ENCODE measurements at regions not wholly inside any gene's neighbourhood (a gene's known extent, or its start where the extent isn't known, plus 50 kb on each side); places are given as distances from the start of the nearest gene placed in this dataset.

GRCh38 chr4:104066533-104066932 is 346.7 kb upstream of the TACR3 start:
- H3K9me3 Mint-ChIP-seq (ENCODE audit: unreplicated experiment): no peaks in the 10 kb centered on the region
- Histone ChIP-seq H3K4me2 (ENCODE audit: low read length) (no peak overlapping the region), H3K9me3 (ENCODE audit: insufficient read depth, low read depth, low read length) (no peaks in the 10 kb centered on the region), H3K36me3 (ENCODE audit: insufficient read depth, low read length) (no peaks in the 10 kb centered on the region), H2AFZ (ENCODE audit: low read depth, low read length) (no peak overlapping the region), H3K79me2 (ENCODE audit: insufficient read depth, low read length) (no peaks in the 10 kb centered on the region), H3K4me3 (ENCODE audit: insufficient read depth, low read depth, low read length) (no peak overlapping the region), H3K27ac (ENCODE audit: low read depth, low read length) (no peak overlapping the region), H3K4me1 (ENCODE audit: insufficient read depth, low read length) (no peaks in the 10 kb centered on the region), H3K27me3 (ENCODE audit: insufficient read depth, low read length) (no peaks in the 10 kb centered on the region), H4K20me1 (ENCODE audit: insufficient read depth, low read length) (no peaks in the 10 kb centered on the region), H3K9ac (ENCODE audit: low read length) (no peak overlapping the region)
- no peak overlapping the region for H3K27ac Mint-ChIP-seq (ENCODE audit: unreplicated experiment)
- H3K27me3 Mint-ChIP-seq (ENCODE audit: low read depth, unreplicated experiment): no peaks in the 10 kb centered on the region
- DNase-seq (ENCODE audit: low read depth) (no peak), FAIRE-seq (no peak)
- TF ChIP-seq, protein P1, sequence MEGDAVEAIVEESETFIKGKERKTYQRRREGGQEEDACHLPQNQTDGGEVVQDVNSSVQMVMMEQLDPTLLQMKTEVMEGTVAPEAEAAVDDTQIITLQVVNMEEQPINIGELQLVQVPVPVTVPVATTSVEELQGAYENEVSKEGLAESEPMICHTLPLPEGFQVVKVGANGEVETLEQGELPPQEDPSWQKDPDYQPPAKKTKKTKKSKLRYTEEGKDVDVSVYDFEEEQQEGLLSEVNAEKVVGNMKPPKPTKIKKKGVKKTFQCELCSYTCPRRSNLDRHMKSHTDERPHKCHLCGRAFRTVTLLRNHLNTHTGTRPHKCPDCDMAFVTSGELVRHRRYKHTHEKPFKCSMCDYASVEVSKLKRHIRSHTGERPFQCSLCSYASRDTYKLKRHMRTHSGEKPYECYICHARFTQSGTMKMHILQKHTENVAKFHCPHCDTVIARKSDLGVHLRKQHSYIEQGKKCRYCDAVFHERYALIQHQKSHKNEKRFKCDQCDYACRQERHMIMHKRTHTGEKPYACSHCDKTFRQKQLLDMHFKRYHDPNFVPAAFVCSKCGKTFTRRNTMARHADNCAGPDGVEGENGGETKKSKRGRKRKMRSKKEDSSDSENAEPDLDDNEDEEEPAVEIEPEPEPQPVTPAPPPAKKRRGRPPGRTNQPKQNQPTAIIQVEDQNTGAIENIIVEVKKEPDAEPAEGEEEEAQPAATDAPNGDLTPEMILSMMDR (IDR thresholded peaks at IDR 0.05; ENCODE audit: insufficient read depth, low read depth, low read length): no peak
- no peak for TF ChIP-seq EZH2 (IDR thresholded peaks at IDR 0.05; ENCODE audit: insufficient read depth, low read length)
- H3K4me1 Mint-ChIP-seq (ENCODE audit: low read depth, unreplicated experiment): no peaks in the 10 kb centered on the region
- H3K4me3 Mint-ChIP-seq (ENCODE audit: unreplicated experiment): no peak overlapping the region
- no peaks in the 10 kb centered on the region for H3K36me3 Mint-ChIP-seq (ENCODE audit: low read depth, unreplicated experiment)

DNA sequence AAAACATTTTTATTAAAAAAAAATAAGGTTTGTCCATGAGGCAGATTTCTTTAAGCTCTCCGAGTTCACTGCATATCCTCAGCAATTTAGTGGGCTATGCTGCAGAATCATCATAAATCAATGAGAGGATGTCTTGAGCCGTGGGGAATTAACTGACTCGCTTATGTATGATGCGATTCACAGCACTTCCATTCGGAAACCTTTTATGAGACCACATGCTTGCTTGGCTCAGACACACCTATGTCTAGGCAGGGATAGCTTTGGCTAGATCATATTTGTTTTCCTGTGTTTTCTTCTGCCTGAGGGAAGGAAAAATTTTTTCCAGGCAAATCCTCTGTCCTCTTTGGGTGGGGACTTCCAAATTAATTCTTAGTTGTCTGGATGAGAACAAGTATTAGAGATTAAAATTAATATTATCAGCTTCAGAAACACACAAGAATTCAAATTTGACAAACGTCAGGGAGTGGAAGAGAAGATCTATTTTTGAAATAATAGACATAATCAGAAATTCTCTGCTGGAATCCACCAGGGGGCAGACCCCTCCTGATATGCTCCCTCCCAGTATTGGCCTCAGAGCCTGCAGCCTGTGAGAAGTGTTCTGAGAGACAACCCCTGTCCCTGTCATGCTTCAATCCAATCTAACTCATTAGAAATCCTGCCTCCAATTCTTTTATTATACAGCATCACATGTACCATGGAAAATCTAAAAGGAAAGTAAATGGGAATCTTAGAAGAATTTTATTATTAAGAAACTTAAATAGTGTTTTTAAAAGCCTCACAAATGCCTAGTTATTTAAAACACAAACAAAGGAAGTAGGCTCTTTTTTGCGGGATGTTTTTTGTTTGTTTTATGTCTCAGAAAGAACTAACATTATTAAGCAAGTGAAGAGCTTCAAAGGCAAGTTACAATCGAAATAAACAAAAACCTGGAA is 345.1 kb upstream of the TACR3 start:
- Mint-ChIP-seq H3K27ac (ENCODE audit: unreplicated experiment) (peak overlapping the region; percentile 31), H3K4me3 (ENCODE audit: unreplicated experiment) (no peak overlapping the region), H3K9me3 (ENCODE audit: unreplicated experiment) (no peaks in the 10 kb centered on the region), H3K36me3 (ENCODE audit: low read depth, unreplicated experiment) (no peaks in the 10 kb centered on the region), H3K4me1 (ENCODE audit: low read depth, unreplicated experiment) (no peaks in the 10 kb centered on the region), H3K27me3 (ENCODE audit: low read depth, unreplicated experiment) (no peaks in the 10 kb centered on the region)
- peak; percentile 20 for DNase-seq (ENCODE audit: low read depth)
- H3K27ac ChIP-seq (ENCODE audit: low read depth, low read length): no peak overlapping the region
- no peaks in the 10 kb centered on the region for H4K20me1 ChIP-seq (ENCODE audit: insufficient read depth, low read length)
- no peak overlapping the region for H3K4me2 ChIP-seq (ENCODE audit: low read length)
- no peak for FAIRE-seq
- no peaks in the 10 kb centered on the region for H3K27me3 ChIP-seq (ENCODE audit: insufficient read depth, low read length)
- H2AFZ ChIP-seq (ENCODE audit: low read depth, low read length): no peak overlapping the region
- H3K9me3 ChIP-seq (ENCODE audit: insufficient read depth, low read depth, low read length): no peaks in the 10 kb centered on the region
- H3K4me3 ChIP-seq (ENCODE audit: insufficient read depth, low read depth, low read length): no peak overlapping the region
- no peaks in the 10 kb centered on the region for H3K79me2 ChIP-seq (ENCODE audit: insufficient read depth, low read length)
- no peak overlapping the region for H3K9ac ChIP-seq (ENCODE audit: low read length)
- no peaks in the 10 kb centered on the region for H3K4me1 ChIP-seq (ENCODE audit: insufficient read depth, low read length)
- TF ChIP-seq, protein P1 (IDR thresholded peaks at IDR 0.05; ENCODE audit: insufficient read depth, low read depth, low read length): peak; percentile 65
- TF ChIP-seq EZH2 (IDR thresholded peaks at IDR 0.05; ENCODE audit: insufficient read depth, low read length): no peak
- H3K36me3 ChIP-seq (ENCODE audit: insufficient read depth, low read length): no peaks in the 10 kb centered on the region

GRCh38 chr4:104063341-104063740 is 343.6 kb upstream of the TACR3 start:
- Histone ChIP-seq H3K36me3 (ENCODE audit: insufficient read depth, low read length) (no peaks in the 10 kb centered on the region), H3K9me3 (ENCODE audit: insufficient read depth, low read depth, low read length) (no peaks in the 10 kb centered on the region), H3K4me1 (ENCODE audit: insufficient read depth, low read length) (no peaks in the 10 kb centered on the region), H4K20me1 (ENCODE audit: insufficient read depth, low read length) (no peaks in the 10 kb centered on the region), H3K4me3 (ENCODE audit: insufficient read depth, low read depth, low read length) (no peak overlapping the region), H3K27me3 (ENCODE audit: insufficient read depth, low read length) (no peaks in the 10 kb centered on the region), H3K27ac (ENCODE audit: low read depth, low read length) (no peak overlapping the region), H3K4me2 (ENCODE audit: low read length) (no peak overlapping the region), H2AFZ (ENCODE audit: low read depth, low read length) (no peak overlapping the region), H3K9ac (ENCODE audit: low read length) (no peak overlapping the region), H3K79me2 (ENCODE audit: insufficient read depth, low read length) (no peaks in the 10 kb centered on the region)
- FAIRE-seq: no peak
- no peaks in the 10 kb centered on the region for H3K4me1 Mint-ChIP-seq (ENCODE audit: low read depth, unreplicated experiment)
- no peak for DNase-seq (ENCODE audit: low read depth)
- H3K36me3 Mint-ChIP-seq (ENCODE audit: low read depth, unreplicated experiment): no peaks in the 10 kb centered on the region
- TF ChIP-seq, protein P1 (IDR thresholded peaks at IDR 0.05; ENCODE audit: insufficient read depth, low read depth, low read length): no peak
- no peak for TF ChIP-seq EZH2 (IDR thresholded peaks at IDR 0.05; ENCODE audit: insufficient read depth, low read length)
- H3K4me3 Mint-ChIP-seq (ENCODE audit: unreplicated experiment): no peak overlapping the region
- no peaks in the 10 kb centered on the region for H3K9me3 Mint-ChIP-seq (ENCODE audit: unreplicated experiment)
- no peaks in the 10 kb centered on the region for H3K27me3 Mint-ChIP-seq (ENCODE audit: low read depth, unreplicated experiment)
- H3K27ac Mint-ChIP-seq (ENCODE audit: unreplicated experiment): no peak overlapping the region
